ENCODE measurements at regions not wholly inside any gene's neighbourhood (a gene's known extent, or its start where the extent isn't known, plus 50 kb on each side); places are given as distances from the start of the nearest gene placed in this dataset.

DNA sequence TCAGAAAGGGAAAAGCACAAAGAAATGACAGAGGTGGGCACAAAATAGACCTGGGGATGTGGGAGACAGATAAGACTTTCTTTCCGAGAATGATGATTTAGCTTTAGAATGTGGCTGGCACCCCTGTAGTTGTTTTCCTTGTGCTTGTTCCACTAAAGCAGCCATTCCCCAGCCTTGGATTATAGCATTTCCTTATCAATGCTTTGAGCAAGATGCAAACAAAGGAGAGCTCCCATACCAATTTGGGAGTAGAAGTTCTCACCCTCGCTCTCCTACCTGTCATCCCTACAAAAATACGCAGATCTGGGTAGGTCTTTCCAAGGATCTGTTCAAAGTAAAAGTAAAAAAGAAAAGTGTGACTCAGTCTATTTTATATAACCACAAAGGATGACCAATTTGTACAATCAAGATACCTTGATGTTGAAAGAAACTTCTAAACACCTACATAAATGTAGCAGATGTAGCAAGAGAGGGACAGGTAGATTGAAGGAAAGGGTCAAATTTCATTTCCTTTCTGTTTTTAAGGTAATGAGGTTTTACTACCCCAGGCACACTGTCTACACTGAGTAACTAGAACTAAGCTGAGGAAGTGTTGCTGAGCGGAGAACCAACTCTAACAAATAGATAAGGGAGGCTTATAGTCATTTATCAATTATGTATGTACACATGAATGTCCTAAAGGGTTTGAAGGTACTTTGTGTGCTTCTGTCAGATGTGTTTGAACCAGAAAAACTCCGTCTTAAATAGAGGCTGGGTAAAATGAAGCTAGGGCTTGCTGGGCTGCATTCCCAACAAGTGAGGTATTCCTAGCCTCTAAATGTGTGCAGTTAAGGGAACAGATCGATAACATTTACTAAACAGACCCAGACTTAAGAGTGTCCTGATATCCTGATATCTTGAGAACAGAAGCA, 91.1 kb upstream of the LRRN1 start:
- Mint-ChIP-seq H3K36me3 (ENCODE audit: low read depth) (no peaks in the 10 kb centered on the region), H3K27me3 (ENCODE audit: low read depth) (no peaks in the 10 kb centered on the region), H3K9me3 (no peaks in the 10 kb centered on the region), H3K27ac (no peak overlapping the region), H3K4me3 (ENCODE audit: low read depth) (no peak overlapping the region), H3K4me1 (ENCODE audit: low read depth) (no peaks in the 10 kb centered on the region)
- no peak for DNase-seq (ENCODE audit: low spot score)
- intact Hi-C loops (cut with micrococcal nuclease), result no loop called here

DNA sequence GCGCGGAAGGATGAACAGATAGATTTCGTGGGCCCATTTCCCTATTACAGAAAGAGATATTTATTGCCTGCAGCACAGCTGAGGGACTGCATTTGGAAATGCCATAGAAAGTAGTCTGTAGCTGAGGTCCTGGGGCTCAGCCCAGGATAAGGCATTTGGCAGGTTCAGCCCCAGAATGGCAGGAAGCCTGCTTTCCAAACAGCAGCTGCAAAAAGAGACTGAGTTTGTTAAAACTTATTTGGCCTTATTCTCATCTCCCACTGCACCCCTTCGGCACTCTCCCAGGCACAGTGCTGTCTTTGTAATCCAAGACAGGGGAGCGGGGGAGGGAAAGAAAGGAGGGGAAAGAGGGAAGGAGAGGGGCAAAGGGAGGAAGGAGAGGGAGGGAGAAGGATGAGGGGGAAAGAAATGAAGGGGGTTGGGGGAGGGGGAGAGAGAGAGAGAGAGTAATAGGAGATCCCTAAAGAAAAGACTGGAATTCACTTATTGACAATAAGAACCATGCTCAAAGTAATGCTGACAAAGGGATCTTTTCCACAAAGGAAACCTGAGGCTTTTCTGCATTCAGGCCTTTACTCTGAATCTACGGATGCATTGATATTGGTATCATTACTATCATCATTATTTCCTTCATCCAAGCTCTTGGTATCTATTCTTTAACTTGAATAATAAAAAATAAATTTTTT, 94.0 kb upstream of the LRRN1 start:
- DNase-seq (ENCODE audit: low spot score), result no peak
- no peaks in the 10 kb centered on the region for H3K9me3 Mint-ChIP-seq
- H3K36me3 Mint-ChIP-seq (ENCODE audit: low read depth), result no peaks in the 10 kb centered on the region
- H3K4me1 Mint-ChIP-seq (ENCODE audit: low read depth), result no peaks in the 10 kb centered on the region
- intact Hi-C loops (cut with micrococcal nuclease), result no loop called here
- H3K27me3 Mint-ChIP-seq (ENCODE audit: low read depth), result no peaks in the 10 kb centered on the region
- H3K27ac Mint-ChIP-seq, result no peak overlapping the region
- H3K4me3 Mint-ChIP-seq (ENCODE audit: low read depth), result no peak overlapping the region

DNA sequence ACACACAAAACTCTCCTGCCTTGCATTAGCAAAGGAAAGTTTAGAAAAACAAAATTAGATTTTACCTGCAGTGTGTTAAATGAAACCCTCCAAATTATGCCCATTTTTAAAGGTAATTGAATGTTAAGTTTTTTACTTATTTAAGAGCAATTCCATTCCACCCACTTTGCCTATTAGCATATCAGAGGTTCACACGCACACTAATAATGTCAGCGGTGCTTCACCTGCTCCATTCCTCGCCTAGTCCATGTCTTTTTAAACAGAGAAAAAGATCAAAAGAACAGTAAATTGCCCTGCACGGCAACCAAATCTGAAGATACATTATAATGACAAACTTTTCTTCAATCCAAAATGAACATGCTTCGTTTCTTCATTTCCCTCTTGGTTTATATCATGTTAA, 97.3 kb upstream of the LRRN1 start:
- intact Hi-C loops (cut with micrococcal nuclease), result no loop called here
- H3K27ac Mint-ChIP-seq, result no peak overlapping the region
- no peaks in the 10 kb centered on the region for H3K27me3 Mint-ChIP-seq (ENCODE audit: low read depth)
- H3K36me3 Mint-ChIP-seq (ENCODE audit: low read depth), result no peaks in the 10 kb centered on the region
- H3K9me3 Mint-ChIP-seq, result no peaks in the 10 kb centered on the region
- no peak for DNase-seq (ENCODE audit: low spot score)
- H3K4me3 Mint-ChIP-seq (ENCODE audit: low read depth), result no peak overlapping the region
- no peaks in the 10 kb centered on the region for H3K4me1 Mint-ChIP-seq (ENCODE audit: low read depth)

DNA sequence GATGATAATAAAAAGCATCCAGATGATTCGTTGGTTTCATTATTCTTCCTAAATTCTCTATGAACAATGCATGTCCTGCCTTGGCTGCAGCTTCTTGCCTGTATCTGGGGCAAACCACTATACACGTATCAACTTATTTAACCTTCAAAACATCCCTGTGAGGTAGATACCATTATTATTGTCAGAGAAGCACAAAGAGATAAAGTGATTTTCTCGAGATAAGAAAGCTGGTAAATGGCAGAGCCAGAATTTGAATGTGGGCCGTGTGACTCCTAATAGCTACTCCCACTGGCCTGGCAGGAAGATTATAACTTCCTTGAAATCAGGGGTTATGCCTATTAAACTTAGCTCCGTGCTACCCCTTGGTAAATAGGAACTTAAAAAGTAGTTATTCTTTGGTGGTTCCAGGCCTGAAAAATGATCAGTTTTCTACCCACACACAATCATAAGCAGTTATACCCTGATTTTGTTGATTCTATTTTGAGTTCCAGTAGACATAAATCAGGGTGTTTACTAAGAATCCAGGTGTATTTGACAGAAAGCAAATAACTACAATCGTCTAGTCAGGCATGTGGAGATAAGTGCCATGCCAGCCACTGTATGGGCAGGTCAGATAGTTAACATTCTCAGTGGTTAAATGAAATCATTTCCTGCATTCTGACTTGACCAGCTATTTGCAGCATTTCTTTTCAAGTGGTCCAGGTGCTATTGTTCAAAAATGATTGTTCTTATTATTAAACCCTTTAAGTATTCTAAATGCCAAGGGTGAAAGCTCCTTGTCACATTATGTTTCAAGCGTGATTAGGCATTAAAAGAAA, 99.2 kb upstream of the LRRN1 start:
- no peaks in the 10 kb centered on the region for H3K9me3 Mint-ChIP-seq
- H3K4me1 Mint-ChIP-seq (ENCODE audit: low read depth), result no peaks in the 10 kb centered on the region
- intact Hi-C loops (cut with micrococcal nuclease), result no loop called here
- no peaks in the 10 kb centered on the region for H3K27me3 Mint-ChIP-seq (ENCODE audit: low read depth)
- no peak overlapping the region for H3K27ac Mint-ChIP-seq
- no peaks in the 10 kb centered on the region for H3K36me3 Mint-ChIP-seq (ENCODE audit: low read depth)
- DNase-seq (ENCODE audit: low spot score), result no peak
- H3K4me3 Mint-ChIP-seq (ENCODE audit: low read depth), result no peak overlapping the region

DNA sequence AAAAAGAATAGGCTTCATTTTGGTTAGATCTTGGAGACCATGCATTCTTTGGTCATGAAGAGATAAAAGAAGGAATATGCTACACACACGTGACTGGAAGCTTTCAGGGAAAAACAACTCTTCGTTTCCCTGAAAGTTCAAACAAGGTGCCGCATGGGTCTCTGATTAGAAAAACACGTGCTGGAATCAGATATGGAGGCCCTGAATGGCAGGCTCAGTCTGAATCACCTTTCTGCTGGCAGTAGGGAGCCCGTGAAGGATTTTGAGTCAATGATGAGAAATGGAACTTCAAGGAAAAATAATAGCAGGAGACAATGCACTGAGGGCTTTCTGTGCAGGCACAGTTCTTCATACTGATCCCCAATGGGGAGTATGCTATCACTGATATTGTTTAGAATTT, 99.8 kb upstream of the LRRN1 start:
- H3K36me3 Mint-ChIP-seq (ENCODE audit: low read depth), result no peaks in the 10 kb centered on the region

DNA sequence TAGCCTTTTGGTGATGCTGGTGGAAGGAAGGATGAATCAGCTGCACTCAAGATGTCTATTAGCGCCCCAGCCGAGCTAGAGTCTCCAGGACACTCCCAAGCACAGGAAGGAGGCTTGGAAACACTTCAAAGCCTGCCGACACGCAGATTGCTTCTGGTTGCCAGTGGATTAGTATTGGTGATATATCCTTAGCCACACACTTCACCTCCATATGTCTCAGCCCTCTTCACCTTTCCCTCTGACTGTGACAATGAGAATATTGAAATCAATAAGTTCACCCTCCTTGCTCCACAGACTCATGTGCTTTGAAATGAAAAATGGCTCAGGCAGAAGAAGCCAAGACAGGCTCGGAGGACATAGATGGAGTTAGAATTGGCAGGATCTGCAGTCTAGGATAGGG, 102.9 kb upstream of the LRRN1 start:
- Mint-ChIP-seq H3K27me3 (ENCODE audit: low read depth) (no peaks in the 10 kb centered on the region), H3K9me3 (no peaks in the 10 kb centered on the region), H3K27ac (no peak overlapping the region), H3K4me3 (ENCODE audit: low read depth) (no peak overlapping the region), H3K36me3 (ENCODE audit: low read depth) (no peaks in the 10 kb centered on the region), H3K4me1 (ENCODE audit: low read depth) (no peaks in the 10 kb centered on the region)
- DNase-seq (ENCODE audit: low spot score), result no peak
- intact Hi-C loops (cut with micrococcal nuclease), result no loop called here

More for the DNA sequence above, 99.8 kb upstream of the LRRN1 start:
- intact Hi-C loops (cut with micrococcal nuclease), result no loop called here
- Mint-ChIP-seq H3K27ac (no peak overlapping the region), H3K4me3 (ENCODE audit: low read depth) (no peak overlapping the region), H3K27me3 (ENCODE audit: low read depth) (no peaks in the 10 kb centered on the region), H3K4me1 (ENCODE audit: low read depth) (no peaks in the 10 kb centered on the region), H3K9me3 (no peaks in the 10 kb centered on the region)
- no peak for DNase-seq (ENCODE audit: low spot score)

DNA sequence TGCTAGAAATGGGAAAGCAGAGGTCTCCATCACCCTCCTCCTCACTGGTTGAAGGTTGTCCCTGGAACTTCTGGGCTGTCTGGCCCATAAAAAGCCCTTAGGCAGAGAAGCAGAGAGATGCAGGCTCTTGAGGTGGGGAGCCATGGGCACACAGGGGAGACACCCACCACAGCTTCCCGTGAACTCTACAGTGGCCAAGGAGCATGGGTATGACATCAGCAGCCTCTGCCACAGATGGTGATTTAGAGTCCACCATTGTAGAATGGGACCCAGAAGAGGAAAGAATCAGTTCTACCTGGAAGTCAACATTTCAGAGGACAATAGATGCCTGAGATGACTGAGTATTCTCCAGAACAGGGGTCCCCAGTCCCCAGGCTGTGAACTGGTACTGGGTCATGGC, 105.6 kb upstream of the LRRN1 start:
- intact Hi-C loops (cut with micrococcal nuclease), result no loop called here
- no peaks in the 10 kb centered on the region for H3K4me1 Mint-ChIP-seq (ENCODE audit: low read depth)
- DNase-seq (ENCODE audit: low spot score), result no peak
- H3K9me3 Mint-ChIP-seq, result no peaks in the 10 kb centered on the region
- no peaks in the 10 kb centered on the region for H3K27me3 Mint-ChIP-seq (ENCODE audit: low read depth)
- no peaks in the 10 kb centered on the region for H3K36me3 Mint-ChIP-seq (ENCODE audit: low read depth)
- H3K4me3 Mint-ChIP-seq (ENCODE audit: low read depth), result no peak overlapping the region
- H3K27ac Mint-ChIP-seq, result no peak overlapping the region

DNA sequence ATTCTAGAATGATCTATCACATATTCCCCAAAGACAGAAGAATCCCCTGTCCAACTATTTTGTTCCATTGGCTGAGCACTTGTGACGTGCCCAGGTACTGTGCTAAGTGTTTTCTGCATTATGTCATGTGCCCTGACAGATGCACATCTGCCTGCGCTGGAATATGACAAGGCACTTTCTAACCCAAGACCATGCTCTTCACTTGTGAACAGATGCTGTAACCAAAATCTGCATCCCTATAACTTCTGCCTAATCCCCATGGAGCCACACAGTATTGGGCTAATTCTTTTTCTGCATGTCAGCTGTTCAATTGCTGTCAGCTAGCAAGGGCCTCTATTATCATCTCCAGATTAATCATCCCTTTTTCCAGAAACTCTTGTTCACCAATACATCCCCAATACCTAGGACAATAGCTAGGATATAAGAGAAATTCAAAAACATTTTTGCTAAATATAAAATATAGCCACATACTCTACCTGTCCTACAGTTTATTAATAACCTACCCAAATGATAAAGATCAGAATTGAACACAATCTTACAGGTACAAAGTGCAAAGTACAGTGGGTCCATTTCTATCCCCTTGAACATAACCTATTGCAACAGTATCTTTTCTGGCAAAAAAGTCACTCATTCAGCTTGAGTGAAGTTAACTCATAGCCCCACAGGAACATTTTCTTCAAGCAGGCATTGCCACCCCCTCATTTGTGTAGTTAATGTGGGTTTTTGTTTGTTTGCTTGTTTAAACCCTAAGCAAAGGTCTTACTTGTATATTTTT, 109.4 kb upstream of the LRRN1 start:
- Mint-ChIP-seq H3K4me1 (ENCODE audit: low read depth) (no peaks in the 10 kb centered on the region), H3K36me3 (ENCODE audit: low read depth) (no peaks in the 10 kb centered on the region), H3K27ac (no peak overlapping the region), H3K9me3 (no peaks in the 10 kb centered on the region), H3K27me3 (ENCODE audit: low read depth) (no peaks in the 10 kb centered on the region), H3K4me3 (ENCODE audit: low read depth) (no peak overlapping the region)
- intact Hi-C loops (cut with micrococcal nuclease), result no loop called here
- DNase-seq (ENCODE audit: low spot score), result no peak

DNA sequence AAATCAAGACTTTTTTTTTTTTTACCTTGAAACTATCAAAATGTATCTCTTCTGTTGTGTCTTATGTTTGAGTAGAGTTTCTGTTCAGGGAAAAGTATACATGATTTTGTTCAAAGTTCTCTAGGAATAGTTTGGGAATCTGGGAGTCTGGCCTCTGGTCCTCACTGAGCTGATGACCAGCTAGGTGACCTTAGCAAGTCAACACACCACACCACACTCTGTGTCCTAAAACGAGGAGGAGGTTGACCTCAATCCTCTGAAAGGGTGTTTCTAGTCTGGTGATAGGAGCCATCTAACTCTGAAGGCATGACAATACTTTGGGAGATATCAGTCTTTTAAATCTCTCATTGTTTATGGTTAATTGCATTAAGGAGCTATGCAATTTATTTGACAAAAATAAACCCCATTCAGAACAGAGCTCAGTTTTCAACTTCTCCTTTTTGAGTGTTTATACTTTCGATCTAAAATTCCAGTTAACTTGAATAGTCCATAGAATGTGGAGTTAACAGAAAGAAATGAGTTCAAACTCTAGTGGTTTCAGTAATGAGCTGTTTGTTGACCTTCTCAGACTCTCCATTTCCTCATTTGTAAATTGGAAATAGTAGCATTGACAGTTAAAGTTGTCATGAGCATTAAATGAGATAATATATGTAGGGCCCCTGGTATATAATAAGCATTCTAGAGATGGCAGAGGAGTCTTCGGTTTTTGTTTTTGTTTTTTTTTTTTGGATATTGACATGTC, 112.2 kb upstream of the LRRN1 start:
- DNase-seq (ENCODE audit: low spot score), result no peak
- no peak overlapping the region for H3K4me3 Mint-ChIP-seq (ENCODE audit: low read depth)
- H3K36me3 Mint-ChIP-seq (ENCODE audit: low read depth), result no peaks in the 10 kb centered on the region
- H3K27ac Mint-ChIP-seq, result no peak overlapping the region
- intact Hi-C loops (cut with micrococcal nuclease), result no loop called here
- H3K4me1 Mint-ChIP-seq (ENCODE audit: low read depth), result no peaks in the 10 kb centered on the region
- H3K9me3 Mint-ChIP-seq, result no peaks in the 10 kb centered on the region
- no peaks in the 10 kb centered on the region for H3K27me3 Mint-ChIP-seq (ENCODE audit: low read depth)

DNA sequence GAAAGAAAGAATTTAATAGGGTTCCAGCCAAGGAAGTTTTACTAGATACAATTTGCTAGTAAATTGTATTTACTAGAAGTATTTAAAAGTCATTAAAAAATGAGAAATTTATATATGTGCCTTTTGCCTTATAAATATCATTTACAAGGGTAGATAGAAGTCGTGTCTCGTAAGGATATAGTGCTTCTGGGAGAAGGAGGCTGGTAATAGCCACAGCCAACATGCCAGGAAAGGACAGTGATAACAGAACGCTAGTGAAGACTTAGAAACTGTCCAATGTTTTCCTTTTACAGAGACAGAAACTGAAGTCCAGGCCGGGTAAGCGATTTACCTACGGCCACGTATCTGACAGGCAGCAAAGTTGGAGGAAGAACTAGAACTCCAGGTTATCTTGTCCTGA, 113.5 kb upstream of the LRRN1 start:
- Mint-ChIP-seq H3K4me1 (ENCODE audit: low read depth) (no peaks in the 10 kb centered on the region), H3K27me3 (ENCODE audit: low read depth) (no peaks in the 10 kb centered on the region), H3K36me3 (ENCODE audit: low read depth) (no peaks in the 10 kb centered on the region), H3K27ac (no peak overlapping the region), H3K9me3 (no peaks in the 10 kb centered on the region), H3K4me3 (ENCODE audit: low read depth) (no peak overlapping the region)
- no peak for DNase-seq (ENCODE audit: low spot score)
- intact Hi-C loops (cut with micrococcal nuclease), result no loop called here

DNA sequence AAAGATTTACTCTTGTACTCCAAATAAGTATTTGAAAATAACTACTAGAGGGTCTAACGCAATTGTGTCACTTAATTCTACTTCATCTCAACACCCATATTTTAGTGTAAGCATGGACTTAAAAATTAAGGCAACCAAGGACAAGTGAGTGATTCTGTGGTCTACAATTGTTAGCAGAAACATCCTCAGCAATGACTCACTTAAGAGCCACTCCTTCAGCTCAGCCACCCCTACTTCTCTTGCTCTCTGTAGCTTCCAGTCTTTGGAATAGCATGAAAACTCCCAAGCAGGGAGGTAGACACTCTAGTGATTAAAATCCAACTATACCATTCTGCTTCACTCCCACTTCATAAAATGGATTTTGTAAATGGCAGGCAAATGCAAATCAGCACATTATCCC, 116.0 kb upstream of the LRRN1 start:
- H3K4me3 Mint-ChIP-seq (ENCODE audit: low read depth), result no peak overlapping the region
- H3K27me3 Mint-ChIP-seq (ENCODE audit: low read depth), result no peaks in the 10 kb centered on the region
- H3K27ac Mint-ChIP-seq, result no peak overlapping the region
- DNase-seq (ENCODE audit: low spot score), result no peak
- no peaks in the 10 kb centered on the region for H3K9me3 Mint-ChIP-seq
- intact Hi-C loops (cut with micrococcal nuclease), result no loop called here
- no peaks in the 10 kb centered on the region for H3K36me3 Mint-ChIP-seq (ENCODE audit: low read depth)
- no peaks in the 10 kb centered on the region for H3K4me1 Mint-ChIP-seq (ENCODE audit: low read depth)

DNA sequence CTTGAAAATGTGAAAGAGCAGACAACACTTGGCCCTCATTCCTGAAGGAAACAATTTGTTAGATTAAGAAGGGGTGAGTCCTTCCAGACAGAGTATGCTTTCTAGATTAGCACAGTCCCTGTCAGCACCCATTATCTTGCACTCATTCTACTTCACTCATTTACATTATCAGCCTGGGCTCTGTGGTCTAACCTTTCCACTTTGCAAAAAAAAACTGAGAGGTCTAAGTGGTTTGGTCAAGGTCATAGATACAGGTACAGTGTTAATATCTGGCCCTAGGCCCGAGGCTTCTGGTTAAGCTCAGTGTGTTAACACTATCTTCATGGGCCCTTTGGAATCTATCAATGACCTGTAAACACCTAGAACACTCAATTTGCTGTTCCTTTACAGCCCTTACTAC, 123.4 kb upstream of the LRRN1 start:
- no peak overlapping the region for H3K4me3 Mint-ChIP-seq (ENCODE audit: low read depth)
- H3K36me3 Mint-ChIP-seq (ENCODE audit: low read depth), result no peaks in the 10 kb centered on the region
- H3K4me1 Mint-ChIP-seq (ENCODE audit: low read depth), result no peaks in the 10 kb centered on the region
- intact Hi-C loops (cut with micrococcal nuclease), result no loop called here
- H3K27me3 Mint-ChIP-seq (ENCODE audit: low read depth), result no peaks in the 10 kb centered on the region
- no peak for DNase-seq (ENCODE audit: low spot score)
- no peak overlapping the region for H3K27ac Mint-ChIP-seq
- peaks cover 2% of the 10 kb centered on the region for H3K9me3 Mint-ChIP-seq

Data from activated T-helper 2 cell treated with anti-CD3 and anti-CD28 coated beads, Interferon-gamma antibody, Interleukin-2, Interleukin-4, amounts not matched to agents 10 μg/mL and 5 μg/mL and 100 μg/mL, durations not matched to agents 14 hours and 24 hours and 36 hours (primary cell).